ENCODE measurements at regions not wholly inside any gene's neighbourhood (a gene's known extent, or its start where the extent isn't known, plus 50 kb on each side); places are given as distances from the start of the nearest gene placed in this dataset.

GRCh38 chr16:65497571-65497970 is 375.7 kb upstream of the CDH11 start:
- DNase-seq (ENCODE audit: low read depth): no peak

DNA sequence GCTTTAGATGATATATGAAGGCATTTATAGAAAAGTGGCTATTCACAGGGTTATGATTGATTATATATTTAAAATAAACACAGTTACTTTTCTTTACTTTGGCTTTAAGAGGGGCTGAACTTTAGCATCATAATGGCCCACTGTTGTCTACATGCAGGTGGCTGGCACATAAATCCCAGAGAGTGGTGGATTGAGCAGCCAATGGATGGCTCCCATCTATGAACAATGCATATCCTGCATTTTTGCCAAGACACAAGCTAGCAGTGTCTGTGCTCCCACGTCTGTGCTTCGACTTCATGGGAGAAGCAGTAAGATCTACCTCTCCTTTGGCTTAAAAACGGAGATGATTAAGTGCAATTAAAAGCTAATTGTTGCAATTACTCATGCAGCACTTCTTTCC is 373.2 kb upstream of the CDH11 start:
- DNase-seq (ENCODE audit: low read depth): no peak

DNA sequence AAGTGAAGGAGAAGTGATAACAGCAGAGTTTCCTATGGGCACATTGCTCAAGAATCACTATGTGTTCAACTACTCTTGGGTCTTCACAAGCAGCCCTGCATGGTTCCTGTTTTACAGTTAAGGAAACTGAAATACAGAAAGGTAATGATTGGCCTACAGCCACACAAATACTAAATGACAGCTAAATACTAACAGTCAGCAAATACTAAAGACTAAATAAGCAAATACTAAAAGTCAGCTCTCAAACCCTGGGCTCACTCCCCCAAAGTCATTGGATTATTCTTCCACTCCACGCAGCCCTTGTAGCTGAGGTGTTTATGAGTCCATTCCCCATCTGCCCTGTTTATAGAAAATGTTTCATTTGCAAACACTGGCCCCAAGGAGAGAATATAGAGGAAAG is 372.7 kb upstream of the CDH11 start:
- no peak for DNase-seq (ENCODE audit: low read depth)

DNA sequence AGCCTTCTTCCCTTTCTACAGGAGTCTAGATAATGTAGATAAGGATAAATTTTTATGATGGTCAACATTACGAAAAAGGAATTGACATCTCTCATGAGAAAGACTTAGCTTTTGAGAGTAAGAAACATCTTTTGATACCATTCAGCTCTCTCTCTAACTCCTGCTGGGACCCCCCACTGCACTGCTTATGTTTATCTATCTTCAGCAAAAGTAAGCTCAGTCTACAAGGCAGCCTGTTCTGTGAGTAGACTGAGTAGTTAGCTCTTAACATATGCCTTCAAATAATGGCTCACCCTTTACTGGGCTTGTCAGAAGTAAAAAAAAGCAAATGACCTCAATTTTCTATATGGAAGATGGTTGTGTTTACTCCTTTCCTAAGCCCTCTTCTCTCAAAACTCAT is 372.2 kb upstream of the CDH11 start:
- DNase-seq (ENCODE audit: low read depth): no peak

GRCh38 chr16:65490286-65490685 is 368.4 kb upstream of the CDH11 start:
- DNase-seq (ENCODE audit: low read depth): no peak

DNA sequence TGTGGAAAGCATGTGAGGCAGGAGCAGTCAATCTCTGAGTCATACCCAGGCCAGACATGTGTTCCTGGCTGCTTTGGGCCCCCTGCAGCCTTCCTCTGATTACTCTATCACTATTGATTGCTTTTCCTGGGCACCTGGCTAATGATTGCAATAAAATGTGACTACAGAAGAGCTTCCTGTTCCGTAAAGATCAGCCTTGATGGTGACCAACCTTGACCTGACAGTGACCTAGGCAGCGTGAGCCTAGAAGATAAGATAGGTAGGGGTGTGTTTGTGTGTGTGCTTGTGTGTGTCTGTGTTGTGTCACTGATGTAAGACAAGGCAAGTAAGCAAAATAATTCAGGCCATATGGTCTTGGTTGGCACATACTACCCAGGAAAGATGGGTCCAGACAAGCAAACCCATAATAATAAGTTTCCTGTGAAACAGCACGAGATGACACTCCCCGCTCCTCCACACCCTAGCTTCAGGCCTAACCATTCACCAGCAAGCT is 367.7 kb upstream of the CDH11 start:
- DNase-seq (ENCODE audit: low read depth): no peak

DNA sequence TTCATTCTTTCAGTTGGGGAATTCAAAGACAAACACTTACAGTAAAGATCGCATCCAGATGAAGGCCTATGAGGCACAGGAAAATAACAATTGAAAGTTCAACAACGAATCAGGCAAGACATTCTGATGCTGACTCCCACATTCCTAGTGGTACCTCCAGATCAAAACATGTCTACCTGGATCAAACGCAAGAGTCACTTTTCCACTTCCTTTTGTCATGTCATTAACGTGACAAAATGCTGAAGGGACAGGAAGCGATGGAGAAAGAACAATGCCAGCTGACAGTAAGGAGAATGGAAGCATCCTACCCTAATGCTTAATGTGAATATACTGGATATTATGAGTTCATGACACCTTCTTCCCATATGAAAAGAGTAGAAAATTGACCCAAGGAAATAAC is 365.4 kb upstream of the CDH11 start:
- no peak for DNase-seq (ENCODE audit: low read depth)

DNA sequence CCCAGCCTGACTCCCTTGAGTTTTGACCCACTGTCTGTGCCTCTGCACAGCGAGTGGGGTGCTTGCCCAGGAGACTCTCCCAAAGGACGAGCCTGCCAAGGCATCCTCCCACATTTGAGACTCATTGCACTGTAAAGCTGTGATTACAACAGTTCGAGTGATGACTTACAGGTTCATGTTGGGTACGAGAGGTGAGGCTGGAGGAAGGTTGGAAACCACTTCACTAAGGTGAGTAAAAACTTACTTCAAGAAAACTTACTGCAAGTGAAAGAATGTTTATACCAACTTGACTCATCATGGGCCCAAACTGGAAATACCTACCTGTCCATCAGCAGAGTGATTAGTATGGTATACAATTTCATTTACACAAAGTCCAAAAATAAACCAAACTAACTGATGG is 360.1 kb upstream of the CDH11 start:
- no peak for DNase-seq (ENCODE audit: low read depth)

DNA sequence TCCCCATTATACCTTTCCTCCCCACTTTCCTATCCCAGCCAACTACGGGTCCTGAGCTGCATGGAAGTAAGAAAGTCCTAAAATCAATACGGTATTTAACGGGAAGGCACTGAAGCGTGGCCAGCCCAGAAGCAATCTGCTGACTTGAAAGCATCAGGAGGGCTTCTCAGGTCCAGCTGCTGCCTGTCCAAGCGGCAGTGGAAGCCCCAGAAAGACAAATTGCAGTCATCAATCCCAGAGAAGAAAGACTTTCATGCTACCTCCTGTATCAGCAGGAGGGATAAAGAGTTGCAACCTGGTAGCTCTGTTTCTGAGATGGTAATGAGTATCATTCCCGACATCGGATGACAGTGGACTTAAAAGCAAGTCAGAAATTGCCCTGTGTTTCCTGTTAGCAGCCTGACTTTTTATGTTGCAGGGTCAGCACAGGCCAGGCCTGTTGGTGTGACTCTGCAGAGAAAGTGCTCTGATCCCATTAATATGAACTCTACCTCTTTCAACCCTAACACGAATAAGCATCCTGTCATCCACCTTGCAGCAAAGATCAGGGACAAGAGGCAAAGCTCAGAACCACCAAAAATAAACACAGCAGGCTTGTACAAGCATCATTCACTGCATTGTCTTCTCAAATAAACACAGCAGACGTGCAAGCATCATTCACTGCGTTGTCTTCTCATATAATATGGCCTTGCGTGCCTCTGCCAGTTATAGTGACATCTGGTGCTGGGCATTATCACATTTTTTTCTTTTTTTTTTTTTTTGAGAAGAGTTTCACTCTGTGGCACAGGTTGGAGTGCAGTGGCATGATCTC is 358.6 kb upstream of the CDH11 start:
- no peak for DNase-seq (ENCODE audit: low read depth)

DNA sequence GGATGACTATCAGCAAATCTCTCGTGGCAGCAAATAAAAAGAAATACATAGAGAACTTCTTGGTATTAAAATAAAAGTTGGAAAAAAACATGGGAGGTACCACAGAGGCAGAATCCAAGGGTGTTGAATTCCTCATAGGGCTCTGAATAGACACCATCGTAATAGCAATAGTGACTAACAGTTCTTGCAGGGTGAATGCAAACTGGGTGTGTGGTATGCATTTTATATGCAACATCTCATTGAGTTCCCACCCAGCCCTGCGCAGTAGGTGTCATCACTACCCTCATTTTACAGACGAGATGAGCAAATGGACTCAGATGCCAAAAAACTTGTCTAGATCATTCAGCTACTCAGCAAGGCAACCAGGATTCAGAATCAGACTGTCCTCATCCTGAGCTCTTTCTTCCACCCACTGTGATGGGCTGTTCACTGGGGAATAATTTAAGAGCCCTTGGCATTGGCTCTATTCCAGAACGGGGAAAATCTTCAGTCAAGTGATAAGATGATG is 354.6 kb upstream of the CDH11 start:
- DNase-seq (ENCODE audit: low read depth): no peak

DNA sequence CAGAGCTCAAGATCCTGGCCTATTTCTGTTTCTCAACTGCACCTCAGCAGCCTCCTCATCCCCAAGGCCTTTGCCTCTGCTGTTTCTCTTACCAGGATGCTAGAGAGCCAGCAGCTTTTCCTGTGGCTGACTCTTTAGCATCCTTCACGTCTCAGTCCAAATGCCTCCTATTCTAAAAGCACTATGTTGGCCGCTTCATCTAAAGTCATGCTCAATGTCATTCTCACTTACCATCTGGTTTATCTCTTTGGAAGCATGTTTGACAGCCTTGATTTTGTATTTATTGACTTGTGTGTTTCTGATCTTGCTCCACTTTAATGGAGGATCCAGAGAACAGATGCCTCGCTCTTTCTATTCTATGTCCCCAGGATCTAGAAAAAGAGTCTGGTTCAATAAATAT is 351.8 kb upstream of the CDH11 start:
- DNase-seq (ENCODE audit: low read depth): no peak

GRCh38 chr16:65469116-65469515 is 347.3 kb upstream of the CDH11 start:
- DNase-seq (ENCODE audit: low read depth): no peak

DNA sequence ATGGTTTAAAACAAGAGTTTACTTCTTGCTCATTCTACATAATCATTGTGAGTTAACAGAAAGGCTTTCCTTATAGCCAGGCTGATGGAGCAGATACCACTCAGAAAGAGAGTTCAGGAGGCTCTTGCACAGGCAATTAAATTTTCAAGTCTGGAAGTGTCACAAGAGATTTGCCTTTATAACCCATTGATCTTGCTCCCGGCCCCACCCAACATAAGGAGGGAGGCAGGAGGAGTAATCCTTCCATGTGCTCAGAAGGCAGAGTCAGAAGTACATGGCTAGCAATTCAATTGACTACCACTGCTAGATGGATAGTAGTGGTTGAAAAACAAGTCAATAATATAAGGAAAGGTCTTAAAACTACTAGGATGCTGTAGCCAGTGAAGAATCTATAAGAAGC is 346.3 kb upstream of the CDH11 start:
- DNase-seq (ENCODE audit: low read depth): no peak

DNA sequence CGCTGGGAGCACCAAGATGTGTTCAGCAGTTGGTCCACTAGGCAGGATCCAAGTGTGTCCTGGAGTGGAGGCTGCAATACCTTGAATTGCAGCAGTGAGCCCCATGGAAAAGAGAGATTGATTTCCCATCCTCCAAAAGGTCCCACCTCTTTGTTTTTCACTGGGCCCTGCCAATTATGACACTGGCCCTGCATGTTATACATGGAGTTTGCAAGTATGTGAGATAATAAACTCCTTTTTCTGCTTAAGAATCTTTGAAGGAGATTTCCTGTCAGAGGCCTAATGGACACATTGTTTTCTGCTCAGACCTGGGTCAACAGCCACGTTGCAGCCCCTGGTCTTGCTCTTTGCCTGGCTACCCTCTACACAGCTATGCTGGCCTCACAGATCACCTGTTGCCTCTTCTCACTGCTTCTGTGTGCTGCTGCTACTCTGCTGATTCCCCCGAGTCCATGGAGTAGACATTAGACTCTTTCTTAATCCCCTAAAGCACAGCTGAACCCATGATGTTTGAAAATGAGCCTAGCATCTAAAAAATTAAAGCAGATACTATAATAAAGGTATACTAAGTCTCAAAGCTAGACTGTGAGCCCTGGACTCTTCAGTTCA is 341.9 kb upstream of the CDH11 start:
- no peak for DNase-seq (ENCODE audit: low read depth)

DNA sequence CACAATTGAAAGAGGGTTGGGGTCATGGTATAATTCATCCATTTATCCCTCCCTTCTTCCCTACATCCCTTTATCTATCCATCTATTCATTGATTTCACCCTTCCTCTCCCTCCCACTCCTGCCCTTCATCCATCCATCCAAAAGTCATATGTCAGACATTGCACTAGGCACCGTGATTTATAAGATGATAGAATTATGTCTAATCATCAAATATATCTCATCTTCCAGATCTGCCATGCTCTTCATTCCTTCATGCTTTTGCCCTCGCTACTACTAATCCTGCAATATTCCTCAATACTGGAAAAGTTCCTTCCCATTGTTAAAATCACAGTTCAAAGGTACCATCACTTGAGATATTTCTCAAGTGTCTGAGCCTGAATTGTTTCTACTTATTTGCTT is 335.2 kb upstream of the CDH11 start:
- DNase-seq (ENCODE audit: low read depth): no peak

GRCh38 chr16:65455761-65456160 is 333.9 kb upstream of the CDH11 start:
- no peak for DNase-seq (ENCODE audit: low read depth)

DNA sequence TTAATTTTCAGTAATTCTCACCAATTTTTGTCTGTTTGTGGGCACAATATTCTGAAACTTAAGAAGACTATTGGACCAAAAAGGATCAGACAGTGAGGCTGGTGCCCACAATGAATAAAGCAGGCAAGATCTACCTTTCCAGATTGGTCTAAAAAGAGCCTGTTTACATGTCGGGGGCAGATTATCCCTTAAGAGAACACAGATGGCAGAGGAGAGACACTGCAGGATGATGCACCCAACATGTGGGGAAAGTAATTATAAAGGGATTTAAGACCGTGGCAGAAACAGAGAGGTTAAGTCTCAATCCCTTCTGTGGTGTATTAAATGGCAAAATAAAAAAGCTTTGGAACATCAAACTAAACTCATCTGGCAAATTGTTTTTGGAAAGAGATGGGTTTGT is 331.8 kb upstream of the CDH11 start:
- DNase-seq (ENCODE audit: low read depth): no peak

DNA sequence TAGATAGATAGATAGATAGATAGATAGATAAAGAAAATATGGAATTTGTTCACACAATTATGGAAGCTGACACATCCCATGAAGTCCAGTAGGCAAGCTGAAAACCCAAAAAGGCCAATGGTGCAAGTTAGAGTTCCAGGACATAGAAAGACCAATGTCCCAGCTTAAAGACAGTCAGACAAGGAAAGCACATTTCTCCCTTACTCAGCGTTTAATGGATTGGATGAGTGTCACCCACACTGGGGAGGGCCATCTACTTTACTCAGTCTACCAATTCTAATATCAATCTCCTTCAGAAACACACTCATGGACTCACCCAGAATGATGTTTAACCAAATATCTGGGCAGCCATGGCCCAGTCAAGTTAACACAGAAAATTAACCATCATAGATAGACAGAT is 327.7 kb upstream of the CDH11 start:
- DNase-seq (ENCODE audit: low read depth): no peak

DNA sequence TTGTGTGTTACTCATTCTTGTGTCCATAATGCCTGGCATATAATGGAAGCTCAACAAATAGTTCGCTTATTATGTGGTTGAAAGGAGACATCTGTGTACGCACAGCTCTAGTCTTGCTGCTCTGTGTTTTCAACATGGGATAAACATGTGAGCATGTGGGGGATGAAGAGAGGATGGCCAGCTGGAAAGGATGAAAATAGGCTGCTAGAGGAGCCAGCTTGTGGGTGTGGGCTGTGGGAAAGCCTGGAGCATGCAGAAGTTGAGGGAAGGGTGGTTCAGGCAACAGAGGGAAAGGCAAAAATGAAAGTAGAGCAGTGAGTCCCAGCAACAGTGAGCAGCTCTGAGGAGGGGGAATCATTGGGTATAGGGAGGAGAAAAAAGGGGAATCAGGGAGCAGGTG is 324.6 kb upstream of the CDH11 start:
- DNase-seq (ENCODE audit: low read depth): no peak

DNA sequence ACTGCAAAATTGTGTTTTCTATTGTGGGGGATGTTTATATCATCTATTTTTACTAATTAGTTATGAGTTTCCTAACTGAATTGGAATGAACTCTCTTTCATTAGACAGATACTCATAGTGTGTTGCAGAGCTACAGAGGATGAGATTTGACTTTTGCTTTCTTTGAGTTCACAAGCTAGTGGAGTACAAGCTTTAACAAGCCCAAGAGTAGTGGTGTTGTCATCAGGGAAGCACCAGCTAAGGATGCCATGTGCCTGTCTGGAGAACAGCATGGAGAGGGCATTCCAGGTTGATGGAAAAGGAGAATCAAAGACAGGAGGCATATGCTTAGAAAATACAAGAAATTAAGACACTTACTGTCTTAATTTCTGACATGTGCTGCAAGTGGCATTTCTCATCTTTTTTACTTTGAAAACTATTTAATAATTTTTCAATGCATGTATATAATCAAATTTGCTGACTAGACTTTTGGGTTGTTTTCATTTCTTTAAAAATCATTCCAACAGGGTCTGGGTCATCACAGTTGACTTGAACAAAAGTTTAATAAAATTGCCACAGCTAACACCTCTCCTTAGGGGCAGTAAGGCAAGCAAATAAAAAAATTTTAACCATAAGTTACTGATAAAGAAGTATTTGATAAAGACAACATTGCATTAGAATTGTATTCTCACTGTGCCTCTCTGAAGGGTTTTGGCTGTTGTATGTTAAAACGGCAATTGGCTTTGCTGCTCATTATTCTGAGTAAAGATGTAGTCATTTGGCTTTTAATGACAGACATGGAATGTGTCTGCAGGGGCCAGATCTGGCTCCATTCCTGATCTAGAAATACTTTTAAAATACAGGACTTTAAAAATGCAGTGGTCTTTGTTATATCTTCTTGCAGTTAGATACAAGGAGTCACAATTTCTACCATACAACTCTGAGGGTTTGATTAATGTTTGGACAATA is 323.7 kb upstream of the CDH11 start:
- peak; percentile 9 for DNase-seq (ENCODE audit: low read depth)

DNA sequence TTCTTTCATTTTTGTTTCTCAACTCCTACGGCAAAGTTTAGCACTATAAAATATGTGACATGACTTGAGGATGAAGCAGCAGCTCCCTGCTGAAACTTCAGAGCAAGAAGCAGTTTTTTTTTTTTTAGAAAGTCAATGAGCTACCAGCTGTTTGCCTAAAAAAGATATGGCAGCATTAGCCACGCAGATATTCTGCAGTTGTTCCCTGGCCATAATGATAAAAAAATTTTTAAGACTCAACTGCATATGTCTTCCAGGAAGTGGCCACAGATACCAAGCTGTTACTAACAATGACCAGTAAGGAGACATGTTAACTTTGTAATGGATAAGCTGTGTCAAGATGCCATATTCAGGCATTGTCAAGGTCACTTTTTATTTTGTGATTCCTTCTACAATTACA is 319.6 kb upstream of the CDH11 start:
- DNase-seq (ENCODE audit: low read depth): no peak

DNA sequence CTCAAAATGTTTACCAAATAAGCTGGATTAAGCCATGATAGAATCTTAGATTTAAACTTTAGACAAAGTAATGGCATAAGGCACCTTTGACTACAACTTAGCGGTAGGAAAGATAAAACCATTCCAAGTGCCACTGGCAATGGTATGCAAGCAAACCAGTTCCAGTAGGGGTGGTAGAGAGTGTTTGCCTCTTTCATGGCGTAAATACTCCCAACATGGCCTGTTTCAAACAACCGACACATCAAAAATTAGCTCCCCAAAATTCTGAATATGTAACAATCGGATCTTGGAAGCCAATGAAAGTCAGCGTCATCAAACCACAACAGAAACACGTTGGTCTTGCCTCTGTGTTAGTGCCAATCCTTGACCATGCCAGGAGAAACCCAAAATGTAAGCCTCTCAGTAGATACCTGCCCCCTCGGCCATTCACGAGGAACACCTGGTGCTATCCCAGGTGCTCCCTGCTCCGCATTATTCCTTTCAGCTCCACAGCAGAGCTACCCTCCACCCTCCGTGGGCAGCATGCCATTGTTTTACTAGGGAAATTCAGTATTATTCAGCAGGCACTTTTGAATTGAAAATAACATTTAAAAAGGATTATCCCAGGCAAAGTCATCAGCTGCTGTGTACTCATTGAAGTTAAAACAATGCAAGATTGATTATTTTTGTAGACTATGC is 307.8 kb upstream of the CDH11 start:
- no peak for DNase-seq (ENCODE audit: low read depth)
